ENCODE measurements at regions not wholly inside any gene's neighbourhood (a gene's known extent, or its start where the extent isn't known, plus 50 kb on each side); places are given as distances from the start of the nearest gene placed in this dataset.

GRCh38 chr14:85752175-85752574, 222.2 kb downstream of the FLRT2 start:
- no peak for DNase-seq (ENCODE audit: low spot score)

- DNase-seq (ENCODE audit: low spot score) = no peak
These were observed 214.6 kb downstream of the FLRT2 start for GRCh38 chr14:85744573-85744972.

GRCh38 chr14:85732031-85732430, 202.1 kb downstream of the FLRT2 start:
- no peak for DNase-seq (ENCODE audit: low spot score)

- DNase-seq (ENCODE audit: low spot score) = no peak
These were observed 201.2 kb downstream of the FLRT2 start for GRCh38 chr14:85731186-85731585.

GRCh38 chr14:85728476-85729065, 198.6 kb downstream of the FLRT2 start:
- no peak for DNase-seq (ENCODE audit: low spot score)

GRCh38 chr14:85714069-85714468, 184.1 kb downstream of the FLRT2 start:
- no peak for DNase-seq (ENCODE audit: low spot score)

GRCh38 chr14:85711620-85712019, 181.7 kb downstream of the FLRT2 start:
- DNase-seq (ENCODE audit: low spot score) = no peak
